Liver (tissue), 8 donors: ENCODE measurements at regions not wholly inside any gene's neighbourhood (a gene's known extent, or its start where the extent isn't known, plus 50 kb on each side); places are given as distances from the start of the nearest gene placed in this dataset.

Experiments used
- DNase-seq: peaks from one replicate; pipeline ENCODE4 v3.0.0-alpha.2; 2017; ENCODE audit warnings: low spot score
- H3K27ac ChIP-seq, 2 donors: one replicate each; pipeline ENCODE4 v1.7.0; 2013; ENCODE audit warnings: inconsistent platforms in 2 of 2, low read length in 2 of 2, control low read depth in 1 of 2, low read depth in 1 of 2, mild to moderate bottlenecking in 1 of 2
- H3K27me3 ChIP-seq, 4 donors: one replicate each; pipeline versions ENCODE4 v1.6.1 to v1.7.0; 2013; ENCODE audit warnings: low read length in 3 of 4, inconsistent platforms in 1 of 4, mild to moderate bottlenecking in 1 of 4, moderate library complexity in 1 of 4; ENCODE audit not compliant: control insufficient read depth in 4 of 4, insufficient read depth in 4 of 4
- H3K36me3 ChIP-seq, 4 donors: one replicate each; pipeline versions ENCODE4 v1.6.1 to v1.7.0; 2013; ENCODE audit warnings: low read length in 3 of 4, mild to moderate bottlenecking in 3 of 4, low read depth in 1 of 4, moderate library complexity in 1 of 4; ENCODE audit not compliant: control insufficient read depth in 4 of 4, insufficient read depth in 3 of 4
- H3K4me1 ChIP-seq, 4 donors: one replicate each; pipeline versions ENCODE4 v1.6.1 to v1.7.0; 2013; ENCODE audit warnings: low read length in 3 of 4, mild to moderate bottlenecking in 3 of 4, moderate library complexity in 1 of 4; ENCODE audit not compliant: control insufficient read depth in 4 of 4, insufficient read depth in 4 of 4
- H3K4me3 ChIP-seq, 3 donors: one replicate each; pipeline versions ENCODE4 v1.6.1 to v1.7.0; 2013; ENCODE audit warnings: low read length in 3 of 3, control low read depth in 1 of 3, low read depth in 1 of 3, mild to moderate bottlenecking in 1 of 3
- H3K9ac ChIP-seq, 2 donors: one replicate each; pipeline ENCODE4 v1.7.0; 2013; ENCODE audit warnings: low read length in 2 of 2, mild to moderate bottlenecking in 2 of 2, moderate library complexity in 2 of 2, control low read depth in 1 of 2, low read depth in 1 of 2
- H3K9me3 ChIP-seq, 4 donors: one replicate each; pipeline versions ENCODE4 v1.6.1 to v1.7.0; 2013; ENCODE audit warnings: low read length in 3 of 4; ENCODE audit not compliant: control insufficient read depth in 4 of 4
- EGR1 ChIP-seq, 2 donors: IDR thresholded peaks; 2 replicates each; pipeline ENCODE4 v1.6.1; 2016 to 2018; ENCODE audit warnings: antibody characterized with exemption in 2 of 2, low read depth in 2 of 2
- FOXA2 ChIP-seq: IDR thresholded peaks from 2 replicates; pipeline ENCODE4 v1.6.1; 2016; ENCODE audit warnings: antibody characterized with exemption
- GABPA ChIP-seq, 2 donors: IDR thresholded peaks in 1 of 2; conservative IDR thresholded peaks in 1 of 2; 2 replicates each; pipeline ENCODE4 v1.6.1; 2016; ENCODE audit warnings: antibody characterized with exemption in 2 of 2, mild to moderate bottlenecking in 1 of 2, moderate library complexity in 1 of 2
- HNF4G ChIP-seq: IDR thresholded peaks from 2 replicates; pipeline ENCODE4 v1.6.1; 2016; ENCODE audit warnings: antibody characterized with exemption
- JUND ChIP-seq, 2 donors: IDR thresholded peaks; 2 replicates each; pipeline ENCODE4 v1.6.1; 2016; ENCODE audit warnings: antibody characterized with exemption in 2 of 2
- NR2F2 ChIP-seq: IDR thresholded peaks from 2 replicates; pipeline ENCODE4 v1.6.1; 2016; ENCODE audit warnings: antibody characterized with exemption
- RAD21 ChIP-seq, 2 donors: IDR thresholded peaks; 2 replicates each; pipeline ENCODE4 v1.6.1; 2016; ENCODE audit warnings: antibody characterized with exemption in 2 of 2, mild to moderate bottlenecking in 2 of 2
- RXRA ChIP-seq, 2 donors: IDR thresholded peaks; 2 replicates each; pipeline ENCODE4 v1.6.1; 2017 to 2018; ENCODE audit warnings: antibody characterized with exemption in 2 of 2, mild to moderate bottlenecking in 1 of 2
- SP1 ChIP-seq: IDR thresholded peaks from 2 replicates; pipeline ENCODE4 v1.6.1; 2018; ENCODE audit warnings: antibody characterized with exemption, mild to moderate bottlenecking
- TAF1 ChIP-seq: conservative IDR thresholded peaks from 2 replicates; pipeline ENCODE4 v1.6.1; 2016; ENCODE audit warnings: antibody characterized with exemption, mild to moderate bottlenecking
- YY1 ChIP-seq: IDR thresholded peaks from 2 replicates; pipeline ENCODE4 v1.6.1; 2016; ENCODE audit warnings: antibody characterized with exemption, mild to moderate bottlenecking
- WGBS: extraction: QIAGEN DNeasy Blood & Tissue Kit; methylation state at CpG from one replicate; pipeline ENCODE4 v1.1.7; 2013; 5-methylcytosine and 5-hydroxymethylcytosine counted together
- TF ChIP-seq, protein P1 (sequence below): IDR thresholded peaks from 2 replicates; pipeline ENCODE4 v1.6.1; 2016; ENCODE audit warnings: antibody characterized with exemption
- TF ChIP-seq, protein P2 (sequence below): IDR thresholded peaks from 2 replicates; pipeline ENCODE4 v1.6.1; 2016; ENCODE audit warnings: antibody characterized with exemption, mild to moderate bottlenecking
- TF ChIP-seq, protein P3 (sequence below): fragments of 150-350 bp; IDR thresholded peaks from 2 replicates; pipeline ENCODE4 v1.5.1; 2017; ENCODE audit warnings: improper control_type of control experiment, low read depth, low read length; ENCODE audit not compliant: missing input control
- TF ChIP-seq, protein P4 (sequence below): IDR thresholded peaks from 2 replicates; pipeline ENCODE4 v1.6.1; 2016; ENCODE audit warnings: antibody characterized with exemption
- TF ChIP-seq, protein P5 (sequence below): IDR thresholded peaks from 2 replicates; pipeline ENCODE4 v1.6.1; 2016; ENCODE audit warnings: antibody characterized with exemption
- donor health status: healthy.
- donor health status: healthy.
- donor health status: healthy.
- donor health status: healthy.
- donor health status: healthy.

DNA sequence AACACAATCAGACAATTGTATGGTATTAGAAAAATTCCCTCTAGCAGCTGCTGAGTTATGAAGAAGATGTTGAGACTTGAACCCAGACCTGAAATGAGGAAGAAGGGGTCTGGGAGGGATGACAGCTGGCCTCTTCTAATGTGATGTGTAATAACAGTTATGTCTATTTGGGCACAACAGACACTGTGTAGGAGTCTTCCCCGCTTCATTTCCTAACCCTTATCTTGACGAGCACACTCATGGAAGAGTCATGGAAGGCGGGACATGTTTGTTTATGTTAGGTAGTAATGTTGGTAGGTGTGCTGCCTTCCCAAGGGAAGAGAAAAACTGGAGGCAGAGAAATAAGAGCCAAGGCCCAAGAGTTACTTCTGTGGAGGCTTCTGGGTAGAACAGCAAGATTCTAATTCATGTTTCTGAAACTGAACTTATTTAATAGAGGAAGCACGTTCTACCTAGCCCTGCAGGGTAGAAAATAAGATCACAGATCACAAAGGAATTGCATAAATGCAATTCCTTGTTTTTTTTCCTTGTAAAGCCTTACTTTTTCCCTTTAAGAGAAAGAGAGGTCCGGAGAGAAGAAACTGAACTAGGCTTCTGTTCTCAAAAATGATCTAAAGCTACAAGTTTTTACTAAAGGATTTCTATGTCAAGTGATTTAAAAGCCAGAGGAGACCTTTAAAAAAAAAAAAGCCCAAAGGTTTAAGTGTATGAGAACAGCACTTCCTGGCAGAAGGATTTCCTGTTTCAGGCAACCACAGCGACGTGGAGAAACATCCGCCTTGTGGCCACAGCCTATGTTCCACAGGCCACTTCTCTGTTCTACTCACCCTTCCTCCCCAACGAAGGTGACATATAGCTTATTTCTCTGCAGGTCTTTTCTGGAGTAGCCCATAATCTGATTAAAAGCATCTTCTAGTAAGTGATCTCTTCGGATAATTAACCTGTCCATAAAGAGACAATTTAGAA is 68.5 kb upstream of the STK17B start:
- Histone ChIP-seq H3K27me3 (no peaks in the 10 kb centered on the region), H3K4me3 (no peak overlapping the region), H3K9ac (peak overlapping the region in 1 of 2 donors; percentile 26), H3K27ac (peak overlapping the region; percentile 37 to 67), H3K36me3 (no peaks in the 10 kb centered on the region), H3K4me1 (no peaks in the 10 kb centered on the region), H3K9me3 (no peaks in the 10 kb centered on the region)
- DNase-seq: no peak
- WGBS: 71% methylated on average over 10 of the region's 10 CpGs
- TF ChIP-seq, protein P1, sequence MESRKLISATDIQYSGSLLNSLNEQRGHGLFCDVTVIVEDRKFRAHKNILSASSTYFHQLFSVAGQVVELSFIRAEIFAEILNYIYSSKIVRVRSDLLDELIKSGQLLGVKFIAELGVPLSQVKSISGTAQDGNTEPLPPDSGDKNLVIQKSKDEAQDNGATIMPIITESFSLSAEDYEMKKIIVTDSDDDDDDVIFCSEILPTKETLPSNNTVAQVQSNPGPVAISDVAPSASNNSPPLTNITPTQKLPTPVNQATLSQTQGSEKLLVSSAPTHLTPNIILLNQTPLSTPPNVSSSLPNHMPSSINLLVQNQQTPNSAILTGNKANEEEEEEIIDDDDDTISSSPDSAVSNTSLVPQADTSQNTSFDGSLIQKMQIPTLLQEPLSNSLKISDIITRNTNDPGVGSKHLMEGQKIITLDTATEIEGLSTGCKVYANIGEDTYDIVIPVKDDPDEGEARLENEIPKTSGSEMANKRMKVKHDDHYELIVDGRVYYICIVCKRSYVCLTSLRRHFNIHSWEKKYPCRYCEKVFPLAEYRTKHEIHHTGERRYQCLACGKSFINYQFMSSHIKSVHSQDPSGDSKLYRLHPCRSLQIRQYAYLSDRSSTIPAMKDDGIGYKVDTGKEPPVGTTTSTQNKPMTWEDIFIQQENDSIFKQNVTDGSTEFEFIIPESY: no peak
- TF ChIP-seq, protein P2, sequence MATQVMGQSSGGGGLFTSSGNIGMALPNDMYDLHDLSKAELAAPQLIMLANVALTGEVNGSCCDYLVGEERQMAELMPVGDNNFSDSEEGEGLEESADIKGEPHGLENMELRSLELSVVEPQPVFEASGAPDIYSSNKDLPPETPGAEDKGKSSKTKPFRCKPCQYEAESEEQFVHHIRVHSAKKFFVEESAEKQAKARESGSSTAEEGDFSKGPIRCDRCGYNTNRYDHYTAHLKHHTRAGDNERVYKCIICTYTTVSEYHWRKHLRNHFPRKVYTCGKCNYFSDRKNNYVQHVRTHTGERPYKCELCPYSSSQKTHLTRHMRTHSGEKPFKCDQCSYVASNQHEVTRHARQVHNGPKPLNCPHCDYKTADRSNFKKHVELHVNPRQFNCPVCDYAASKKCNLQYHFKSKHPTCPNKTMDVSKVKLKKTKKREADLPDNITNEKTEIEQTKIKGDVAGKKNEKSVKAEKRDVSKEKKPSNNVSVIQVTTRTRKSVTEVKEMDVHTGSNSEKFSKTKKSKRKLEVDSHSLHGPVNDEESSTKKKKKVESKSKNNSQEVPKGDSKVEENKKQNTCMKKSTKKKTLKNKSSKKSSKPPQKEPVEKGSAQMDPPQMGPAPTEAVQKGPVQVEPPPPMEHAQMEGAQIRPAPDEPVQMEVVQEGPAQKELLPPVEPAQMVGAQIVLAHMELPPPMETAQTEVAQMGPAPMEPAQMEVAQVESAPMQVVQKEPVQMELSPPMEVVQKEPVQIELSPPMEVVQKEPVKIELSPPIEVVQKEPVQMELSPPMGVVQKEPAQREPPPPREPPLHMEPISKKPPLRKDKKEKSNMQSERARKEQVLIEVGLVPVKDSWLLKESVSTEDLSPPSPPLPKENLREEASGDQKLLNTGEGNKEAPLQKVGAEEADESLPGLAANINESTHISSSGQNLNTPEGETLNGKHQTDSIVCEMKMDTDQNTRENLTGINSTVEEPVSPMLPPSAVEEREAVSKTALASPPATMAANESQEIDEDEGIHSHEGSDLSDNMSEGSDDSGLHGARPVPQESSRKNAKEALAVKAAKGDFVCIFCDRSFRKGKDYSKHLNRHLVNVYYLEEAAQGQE: no peak
- peak in 1 of 2 donors; percentile 44 for TF ChIP-seq GABPA (IDR thresholded peaks at IDR 0.05 in 1 of 2, conservative IDR thresholded peaks at IDR 0.05 in 1 of 2)
- TF ChIP-seq, protein P3, sequence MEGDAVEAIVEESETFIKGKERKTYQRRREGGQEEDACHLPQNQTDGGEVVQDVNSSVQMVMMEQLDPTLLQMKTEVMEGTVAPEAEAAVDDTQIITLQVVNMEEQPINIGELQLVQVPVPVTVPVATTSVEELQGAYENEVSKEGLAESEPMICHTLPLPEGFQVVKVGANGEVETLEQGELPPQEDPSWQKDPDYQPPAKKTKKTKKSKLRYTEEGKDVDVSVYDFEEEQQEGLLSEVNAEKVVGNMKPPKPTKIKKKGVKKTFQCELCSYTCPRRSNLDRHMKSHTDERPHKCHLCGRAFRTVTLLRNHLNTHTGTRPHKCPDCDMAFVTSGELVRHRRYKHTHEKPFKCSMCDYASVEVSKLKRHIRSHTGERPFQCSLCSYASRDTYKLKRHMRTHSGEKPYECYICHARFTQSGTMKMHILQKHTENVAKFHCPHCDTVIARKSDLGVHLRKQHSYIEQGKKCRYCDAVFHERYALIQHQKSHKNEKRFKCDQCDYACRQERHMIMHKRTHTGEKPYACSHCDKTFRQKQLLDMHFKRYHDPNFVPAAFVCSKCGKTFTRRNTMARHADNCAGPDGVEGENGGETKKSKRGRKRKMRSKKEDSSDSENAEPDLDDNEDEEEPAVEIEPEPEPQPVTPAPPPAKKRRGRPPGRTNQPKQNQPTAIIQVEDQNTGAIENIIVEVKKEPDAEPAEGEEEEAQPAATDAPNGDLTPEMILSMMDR: peak; percentile 8
- no peak for TF ChIP-seq TAF1
- peak in 1 of 2 donors; percentile 47 for TF ChIP-seq RAD21 (IDR thresholded peaks at IDR 0.05)
- no peak for TF ChIP-seq FOXA2
- TF ChIP-seq JUND (IDR thresholded peaks at IDR 0.05): no peak
- peak; percentile 18 for TF ChIP-seq SP1
- no peak for TF ChIP-seq RXRA (IDR thresholded peaks at IDR 0.05)

DNA sequence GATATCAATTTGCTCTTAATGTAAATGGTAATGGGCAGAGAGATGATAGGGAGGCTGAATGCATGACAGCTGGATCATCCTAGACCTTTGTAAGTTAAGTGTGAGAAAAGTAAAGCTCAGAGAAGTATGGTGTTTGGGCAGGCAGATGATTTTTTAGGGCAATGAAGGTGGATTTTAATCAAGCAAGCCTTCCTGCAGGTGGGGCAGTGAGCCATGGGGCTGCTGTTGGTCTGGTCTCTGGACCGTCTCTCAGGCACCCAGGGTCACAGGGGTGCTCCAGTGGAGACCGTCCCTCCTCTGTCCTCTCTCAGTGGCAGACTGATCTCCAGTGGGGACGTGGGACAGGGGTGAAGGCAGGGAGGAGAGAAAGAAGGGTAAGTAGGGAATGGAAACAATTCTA is 69.8 kb upstream of the STK17B start:
- Histone ChIP-seq H3K4me1 (no peaks in the 10 kb centered on the region), H3K27me3 (no peaks in the 10 kb centered on the region), H3K27ac (peak overlapping the region; percentile 10 to 48), H3K9ac (no peak overlapping the region), H3K9me3 (no peaks in the 10 kb centered on the region), H3K4me3 (no peak overlapping the region), H3K36me3 (no peaks in the 10 kb centered on the region)
- DNase-seq: no peak
- 90% methylated on average over 3 of the region's 3 CpGs for WGBS
- TF ChIP-seq, protein P3: no peak
- TF ChIP-seq, protein P4, sequence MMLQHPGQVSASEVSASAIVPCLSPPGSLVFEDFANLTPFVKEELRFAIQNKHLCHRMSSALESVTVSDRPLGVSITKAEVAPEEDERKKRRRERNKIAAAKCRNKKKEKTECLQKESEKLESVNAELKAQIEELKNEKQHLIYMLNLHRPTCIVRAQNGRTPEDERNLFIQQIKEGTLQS: no peak
- no peak for TF ChIP-seq JUND (IDR thresholded peaks at IDR 0.05)
- TF ChIP-seq HNF4G: no peak
- no peak for TF ChIP-seq NR2F2
- TF ChIP-seq, protein P5, sequence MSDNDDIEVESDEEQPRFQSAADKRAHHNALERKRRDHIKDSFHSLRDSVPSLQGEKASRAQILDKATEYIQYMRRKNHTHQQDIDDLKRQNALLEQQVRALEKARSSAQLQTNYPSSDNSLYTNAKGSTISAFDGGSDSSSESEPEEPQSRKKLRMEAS: no peak
- no peak for TF ChIP-seq YY1
- TF ChIP-seq, protein P1: no peak
- no peak for TF ChIP-seq EGR1 (IDR thresholded peaks at IDR 0.05; ENCODE audit: low read depth in 2 of 2)
